Tibial nerve (tissue), 3 donors: ENCODE measurements at regions not wholly inside any gene's neighbourhood (a gene's known extent, or its start where the extent isn't known, plus 50 kb on each side); places are given as distances from the start of the nearest gene placed in this dataset.

Source experiments
- CTCF ChIP-seq, 5 experiments: fragments of 200-600 bp in 3 of 5; fragments of 450-650 bp in 2 of 5; sonication (generic) in 3 of 5; IDR thresholded peaks; one replicate each; pipeline ENCODE4 v1.5.1; 2016 to 2019; ENCODE audit warnings: antibody characterized with exemption in 5 of 5, mild to moderate bottlenecking in 3 of 5, moderate library complexity in 2 of 5
- POLR2A ChIP-seq, 2 donors: fragments of 450-650 bp; IDR thresholded peaks; one replicate each; pipeline ENCODE4 v1.6.1; 2017; ENCODE audit warnings: antibody characterized with exemption in 2 of 2, mild to moderate bottlenecking in 2 of 2, moderate library complexity in 2 of 2

GRCh38 chr2:107202962-107203591, 317.1 kb upstream of the ST6GAL2 start:
- TF ChIP-seq CTCF (IDR thresholded peaks at IDR 0.05) (no peak), POLR2A (IDR thresholded peaks at IDR 0.05) (no peak)
